ENCODE measurements at regions not wholly inside any gene's neighbourhood (a gene's known extent, or its start where the extent isn't known, plus 50 kb on each side); places are given as distances from the start of the nearest gene placed in this dataset.

GRCh38 chr17:68731465-68731864, 130.3 kb upstream of the FAM20A start:
- H3K27me3 ChIP-seq (ENCODE audit: control insufficient read depth, insufficient read depth, low read length), result no peaks in the 10 kb centered on the region
- TF ChIP-seq, protein P1, sequence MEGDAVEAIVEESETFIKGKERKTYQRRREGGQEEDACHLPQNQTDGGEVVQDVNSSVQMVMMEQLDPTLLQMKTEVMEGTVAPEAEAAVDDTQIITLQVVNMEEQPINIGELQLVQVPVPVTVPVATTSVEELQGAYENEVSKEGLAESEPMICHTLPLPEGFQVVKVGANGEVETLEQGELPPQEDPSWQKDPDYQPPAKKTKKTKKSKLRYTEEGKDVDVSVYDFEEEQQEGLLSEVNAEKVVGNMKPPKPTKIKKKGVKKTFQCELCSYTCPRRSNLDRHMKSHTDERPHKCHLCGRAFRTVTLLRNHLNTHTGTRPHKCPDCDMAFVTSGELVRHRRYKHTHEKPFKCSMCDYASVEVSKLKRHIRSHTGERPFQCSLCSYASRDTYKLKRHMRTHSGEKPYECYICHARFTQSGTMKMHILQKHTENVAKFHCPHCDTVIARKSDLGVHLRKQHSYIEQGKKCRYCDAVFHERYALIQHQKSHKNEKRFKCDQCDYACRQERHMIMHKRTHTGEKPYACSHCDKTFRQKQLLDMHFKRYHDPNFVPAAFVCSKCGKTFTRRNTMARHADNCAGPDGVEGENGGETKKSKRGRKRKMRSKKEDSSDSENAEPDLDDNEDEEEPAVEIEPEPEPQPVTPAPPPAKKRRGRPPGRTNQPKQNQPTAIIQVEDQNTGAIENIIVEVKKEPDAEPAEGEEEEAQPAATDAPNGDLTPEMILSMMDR (IDR thresholded peaks at IDR 0.05; ENCODE audit: insufficient read depth, low read length, poor library complexity, severe bottlenecking), result no peak
- no peak overlapping the region for H3K4me3 ChIP-seq (ENCODE audit: low read depth, low read length)

GRCh38 chr17:68719431-68719830, 118.3 kb upstream of the FAM20A start:
- Histone ChIP-seq H3K4me3 (ENCODE audit: low read depth, low read length) (no peak overlapping the region), H3K36me3 (ENCODE audit: control insufficient read depth, insufficient read depth, low read length) (no peaks in the 10 kb centered on the region), H3K27me3 (ENCODE audit: control insufficient read depth, insufficient read depth, low read length) (no peaks in the 10 kb centered on the region)
- no peak for DNase-seq (ENCODE audit: low read depth)
- TF ChIP-seq, protein P1 (IDR thresholded peaks at IDR 0.05; ENCODE audit: insufficient read depth, low read length, poor library complexity, severe bottlenecking), result no peak

More at GRCh38 chr17:68731465-68731864, 130.3 kb upstream of the FAM20A start:
- H3K36me3 ChIP-seq (ENCODE audit: control insufficient read depth, insufficient read depth, low read length), result no peaks in the 10 kb centered on the region
- no peak for DNase-seq (ENCODE audit: low read depth)

DNA sequence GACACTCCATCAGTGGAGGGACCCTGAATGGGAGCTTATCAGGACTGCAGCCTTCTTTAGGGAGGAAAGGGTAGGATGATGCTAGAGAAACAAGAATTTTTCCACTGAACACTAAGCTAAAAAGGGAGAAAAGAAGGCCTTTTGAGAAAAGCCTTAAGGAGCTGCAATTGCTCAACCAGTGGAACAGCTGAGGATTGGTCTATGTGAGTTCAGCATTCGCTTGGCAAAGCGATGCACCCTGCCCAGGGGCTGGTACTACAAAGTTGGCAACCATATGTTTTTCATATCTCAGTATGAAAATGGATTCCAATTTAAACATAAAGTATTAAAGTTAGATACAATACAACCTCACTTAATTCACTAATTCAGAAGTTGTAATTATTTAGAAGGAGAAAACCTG, 117.8 kb upstream of the FAM20A start:
- TF ChIP-seq, protein P1 (IDR thresholded peaks at IDR 0.05; ENCODE audit: insufficient read depth, low read length, poor library complexity, severe bottlenecking), result no peak
- no peaks in the 10 kb centered on the region for H3K27me3 ChIP-seq (ENCODE audit: control insufficient read depth, insufficient read depth, low read length)
- no peaks in the 10 kb centered on the region for H3K36me3 ChIP-seq (ENCODE audit: control insufficient read depth, insufficient read depth, low read length)
- no peak for DNase-seq (ENCODE audit: low read depth)
- no peak overlapping the region for H3K4me3 ChIP-seq (ENCODE audit: low read depth, low read length)

- Histone ChIP-seq H3K27me3 (ENCODE audit: control insufficient read depth, insufficient read depth, low read length) (no peaks in the 10 kb centered on the region), H3K36me3 (ENCODE audit: control insufficient read depth, insufficient read depth, low read length) (no peaks in the 10 kb centered on the region), H3K4me3 (ENCODE audit: low read depth, low read length) (no peak overlapping the region)
- no peak for DNase-seq (ENCODE audit: low read depth)
- TF ChIP-seq, protein P1 (IDR thresholded peaks at IDR 0.05; ENCODE audit: insufficient read depth, low read length, poor library complexity, severe bottlenecking), result no peak
Measured at GRCh38 chr17:68718465-68718864, 117.3 kb upstream of the FAM20A start.

DNA sequence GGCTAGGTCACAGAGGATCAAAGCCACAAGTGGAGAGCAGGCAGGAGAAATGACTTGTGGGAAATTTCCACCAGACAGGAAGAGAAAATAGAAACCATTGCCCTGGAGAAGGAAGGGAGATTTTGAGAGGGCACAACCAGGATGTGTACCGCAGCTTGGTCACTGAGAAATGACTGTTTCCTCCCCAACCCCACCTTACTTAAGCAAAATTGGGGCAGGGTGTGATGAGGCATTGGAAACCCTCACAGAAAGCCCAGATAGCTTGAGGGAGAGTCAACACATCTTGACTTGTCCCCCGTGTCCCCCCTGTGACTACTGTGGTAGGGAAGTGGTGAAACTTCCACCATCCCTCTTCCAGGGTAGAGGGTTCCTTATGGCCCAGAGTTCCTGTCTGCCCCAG, 113.5 kb upstream of the FAM20A start:
- Histone ChIP-seq H3K4me3 (ENCODE audit: low read depth, low read length) (no peak overlapping the region), H3K36me3 (ENCODE audit: control insufficient read depth, insufficient read depth, low read length) (no peaks in the 10 kb centered on the region), H3K27me3 (ENCODE audit: control insufficient read depth, insufficient read depth, low read length) (no peaks in the 10 kb centered on the region)
- TF ChIP-seq, protein P1 (IDR thresholded peaks at IDR 0.05; ENCODE audit: insufficient read depth, low read length, poor library complexity, severe bottlenecking), result no peak
- DNase-seq (ENCODE audit: low read depth), result no peak

- Histone ChIP-seq H3K4me3 (ENCODE audit: low read depth, low read length) (no peak overlapping the region), H3K36me3 (ENCODE audit: control insufficient read depth, insufficient read depth, low read length) (no peaks in the 10 kb centered on the region), H3K27me3 (ENCODE audit: control insufficient read depth, insufficient read depth, low read length) (no peaks in the 10 kb centered on the region)
- TF ChIP-seq, protein P1 (IDR thresholded peaks at IDR 0.05; ENCODE audit: insufficient read depth, low read length, poor library complexity, severe bottlenecking), result no peak
- no peak for DNase-seq (ENCODE audit: low read depth)
Measured at GRCh38 chr17:68711858-68712257, 110.7 kb upstream of the FAM20A start.

Data from kidney epithelial cell (primary cell).